WTC11 (cell line): ENCODE measurements at regions not wholly inside any gene's neighbourhood (a gene's known extent, or its start where the extent isn't known, plus 50 kb on each side); places are given as distances from the start of the nearest gene placed in this dataset.

ENCODE experiments used
- ATAC-seq: fragments of 200-7000 bp; cut with Tn5 transposase; 2 replicates; pipeline ENCODE4 v1.10.0; 2021; ENCODE audit warnings: mild to moderate bottlenecking, moderate library complexity
- CTCF ChIA-PET: fragments of 300-600 bp; sonication (Branson Sonifier 250); formaldehyde crosslinking; loops from one replicate; lab custom pipeline; 2021; ENCODE audit warnings: antibody characterized with exemption; lab: Charles Lee
- POLR2A ChIA-PET: fragments of 350-600 bp; sonication (Branson Sonifier 250); formaldehyde crosslinking; loops from one replicate; lab custom pipeline; 2021; ENCODE audit warnings: antibody characterized with exemption; lab: Charles Lee
- DNase-seq: peaks from one replicate; pipeline ENCODE4 v3.0.0; 2021; ENCODE audit warnings: low spot score
- H3K27ac Mint-ChIP-seq: 2 replicates; pipeline ENCODE4 v1.8.0; 2021; ENCODE audit warnings: mixed read lengths
- H3K27me3 Mint-ChIP-seq: 2 replicates; pipeline ENCODE4 v1.8.0; 2021; ENCODE audit warnings: low read depth, mild to moderate bottlenecking, moderate library complexity, mixed read lengths
- H3K36me3 Mint-ChIP-seq: 2 replicates; pipeline ENCODE4 v1.8.0; 2021; ENCODE audit warnings: mixed read lengths
- H3K4me1 Mint-ChIP-seq: 2 replicates; pipeline ENCODE4 v1.8.0; 2022; ENCODE audit warnings: mixed read lengths
- H3K4me3 Mint-ChIP-seq: 2 replicates; pipeline ENCODE4 v1.8.0; 2021; ENCODE audit warnings: mild to moderate bottlenecking, moderate library complexity, mixed read lengths
- H3K9me3 Mint-ChIP-seq: 2 replicates; pipeline ENCODE4 v1.8.0; 2021; ENCODE audit warnings: mixed read lengths
- AR ChIP-seq: fragments of 250-450 bp; sonication (Bioruptor Pico); IDR thresholded peaks from 2 replicates; pipeline ENCODE4 v1.9.0; 2021; ENCODE audit warnings: mild to moderate bottlenecking
- ATF2 ChIP-seq: sonication (generic); formaldehyde crosslinking; IDR thresholded peaks from 2 replicates; pipeline ENCODE4 v1.8.1; 2022; ENCODE audit warnings: low read depth, missing genetic modification reagents, borderline replicate concordance
- ATF6 ChIP-seq: sonication (generic); formaldehyde crosslinking; IDR thresholded peaks from 2 replicates; pipeline ENCODE4 v1.8.1; 2023; ENCODE audit warnings: mild to moderate bottlenecking, missing genetic modification reagents
- CBFB ChIP-seq: sonication (generic); formaldehyde crosslinking; IDR thresholded peaks from 2 replicates; pipeline ENCODE4 v1.8.1; 2022; ENCODE audit warnings: mild to moderate bottlenecking, low read depth, missing genetic modification reagents
- CDX4 ChIP-seq: fragments of 250-450 bp; sonication (Bioruptor Pico); IDR thresholded peaks from 2 replicates; pipeline ENCODE4 v1.9.0; 2021; ENCODE audit warnings: moderate library complexity, mild to moderate bottlenecking, inconsistent platforms, borderline replicate concordance
- CTCF ChIP-seq: fragments of 200-600 bp; IDR thresholded peaks from 2 replicates; pipeline ENCODE4 v1.8.0; 2022; ENCODE audit warnings: antibody characterized with exemption
- ESRRA ChIP-seq: sonication (generic); formaldehyde crosslinking; IDR thresholded peaks from 2 replicates; pipeline ENCODE4 v1.8.1; 2022; ENCODE audit warnings: mild to moderate bottlenecking, missing genetic modification reagents, borderline replicate concordance
- FOXP1 ChIP-seq: sonication (generic); formaldehyde crosslinking; IDR thresholded peaks from 2 replicates; pipeline ENCODE4 v1.8.0; 2022; ENCODE audit warnings: missing genetic modification reagents, mild to moderate bottlenecking, moderate library complexity, borderline replicate concordance
- JAZF1 ChIP-seq: fragments of 250-450 bp; sonication (Bioruptor Pico); IDR thresholded peaks from 2 replicates; pipeline ENCODE4 v1.9.0; 2021; ENCODE audit warnings: moderate library complexity, mild to moderate bottlenecking, inconsistent platforms
- NFE2L1 ChIP-seq: sonication (generic); formaldehyde crosslinking; IDR thresholded peaks from 2 replicates; pipeline ENCODE4 v1.8.1; 2023; ENCODE audit warnings: missing genetic modification reagents
- PRRX2 ChIP-seq: fragments of 250-450 bp; sonication (Bioruptor Pico); IDR thresholded peaks from 2 replicates; pipeline ENCODE4 v1.8.0; 2021; ENCODE audit warnings: mild to moderate bottlenecking
- SMAD4 ChIP-seq: sonication (generic); formaldehyde crosslinking; IDR thresholded peaks from 2 replicates; pipeline ENCODE4 v1.8.0; 2022; ENCODE audit warnings: mild to moderate bottlenecking, missing genetic modification reagents
- SP1 ChIP-seq: sonication (generic); formaldehyde crosslinking; conservative IDR thresholded peaks from 2 replicates; pipeline ENCODE4 v1.8.1; 2022; ENCODE audit warnings: missing genetic modification reagents
- USF1 ChIP-seq: sonication (generic); formaldehyde crosslinking; IDR thresholded peaks from 2 replicates; pipeline ENCODE4 v1.8.0; 2022; ENCODE audit warnings: mild to moderate bottlenecking, missing genetic modification reagents
- ZBTB21 ChIP-seq: sonication (generic); formaldehyde crosslinking; IDR thresholded peaks from 2 replicates; pipeline ENCODE4 v1.8.1; 2023; ENCODE audit warnings: mild to moderate bottlenecking, missing genetic modification reagents, borderline replicate concordance
- ZMAT4 ChIP-seq: fragments of 250-450 bp; sonication (Bioruptor Pico); IDR thresholded peaks from 2 replicates; pipeline ENCODE4 v1.9.0; 2021; ENCODE audit warnings: mild to moderate bottlenecking
- ZNF219 ChIP-seq: sonication (generic); formaldehyde crosslinking; IDR thresholded peaks from 2 replicates; pipeline ENCODE4 v1.8.0; 2023; ENCODE audit warnings: missing genetic modification reagents, mild to moderate bottlenecking, borderline replicate concordance
- ZNF416 ChIP-seq: fragments of 250-450 bp; sonication (Bioruptor Pico); IDR thresholded peaks from 2 replicates; pipeline ENCODE4 v1.9.0; 2021; ENCODE audit warnings: mild to moderate bottlenecking, inconsistent platforms
- ZNF423 ChIP-seq: fragments of 250-450 bp; sonication (Bioruptor Pico); IDR thresholded peaks from 2 replicates; pipeline ENCODE4 v2.1.2; 2022; ENCODE audit warnings: mild to moderate bottlenecking, moderate library complexity
- ZNF425 ChIP-seq: fragments of 250-450 bp; sonication (Bioruptor Pico); conservative IDR thresholded peaks from 2 replicates; pipeline ENCODE4 v1.9.0; 2021; ENCODE audit warnings: mild to moderate bottlenecking

- no peak for TF ChIP-seq CDX4
Observed at GRCh38 chr3:41045491-41045890, 153.8 kb upstream of the CTNNB1 start (continued).

GRCh38 chr3:41050144-41050543 is 149.2 kb upstream of the CTNNB1 start:
- ATAC-seq (no peak), DNase-seq (no peak)
- Mint-ChIP-seq H3K9me3 (peaks cover 33% of the 10 kb centered on the region), H3K36me3 (peaks cover 11% of the 10 kb centered on the region), H3K27me3 (no peaks in the 10 kb centered on the region), H3K27ac (no peak overlapping the region), H3K4me3 (no peak overlapping the region), H3K4me1 (peaks cover 16% of the 10 kb centered on the region)
- CTCF ChIA-PET, result no interaction called here
- no peak for TF ChIP-seq NFE2L1
- TF ChIP-seq ZNF423 (CRISPR knock-in tag), result no peak
- TF ChIP-seq ZBTB21 (CRISPR knock-in tag), result no peak
- TF ChIP-seq ZNF219 (CRISPR knock-in tag), result no peak
- no peak for TF ChIP-seq ESRRA (CRISPR knock-in tag)
- no peak for TF ChIP-seq USF1 (CRISPR knock-in tag)
- no peak for TF ChIP-seq SMAD4 (CRISPR knock-in tag)
- TF ChIP-seq FOXP1 (CRISPR knock-in tag), result no peak
- TF ChIP-seq AR (CRISPR knock-in tag), result no peak
- no peak for TF ChIP-seq CTCF
- no peak for TF ChIP-seq ATF6 (CRISPR knock-in tag)
- TF ChIP-seq PRRX2 (CRISPR knock-in tag), result no peak
- no peak for TF ChIP-seq CBFB (CRISPR knock-in tag)
- no peak for TF ChIP-seq ATF2 (CRISPR knock-in tag)
- POLR2A ChIA-PET, result no interaction called here

GRCh38 chr3:41053220-41053619 is 146.1 kb upstream of the CTNNB1 start:
- Mint-ChIP-seq H3K9me3 (peaks cover 14% of the 10 kb centered on the region), H3K27me3 (no peaks in the 10 kb centered on the region), H3K27ac (no peak overlapping the region), H3K4me3 (no peak overlapping the region), H3K4me1 (peaks cover 3% of the 10 kb centered on the region), H3K36me3 (no peaks in the 10 kb centered on the region)
- POLR2A ChIA-PET, result no interaction called here
- ATAC-seq, result no peak
- CTCF ChIA-PET, result no interaction called here
- DNase-seq, result no peak
- TF ChIP-seq ZNF416 (CRISPR knock-in tag) (no peak), ZMAT4 (CRISPR knock-in tag) (no peak), JAZF1 (CRISPR knock-in tag) (no peak), ZNF219 (CRISPR knock-in tag) (no peak), ZNF425 (CRISPR knock-in tag) (no peak), SP1 (CRISPR knock-in tag) (no peak)
